Activated naive CD8-positive, alpha-beta T cell treated with anti-CD3 and anti-CD28 coated beads for 36 hours (primary cell): ENCODE measurements at regions not wholly inside any gene's neighbourhood (a gene's known extent, or its start where the extent isn't known, plus 50 kb on each side); places are given as distances from the start of the nearest gene placed in this dataset.
"Not testable (repeated sequence)": the region's sequence is repeated elsewhere in the genome, so short reads cannot be mapped to it uniquely, and the experiment has no call there.

Source experiments
- DNase-seq: peaks from one replicate; pipeline ENCODE4 v3.0.0; 2021
- H3K27ac Mint-ChIP-seq: one replicate; pipeline ENCODE4 v1.8.0; 2022; ENCODE audit warnings: mild to moderate bottlenecking, moderate library complexity, mixed read lengths
- H3K27me3 Mint-ChIP-seq: one replicate; pipeline ENCODE4 v1.8.0; 2022; ENCODE audit warnings: mild to moderate bottlenecking, mixed read lengths
- H3K36me3 Mint-ChIP-seq: one replicate; pipeline ENCODE4 v1.8.0; 2021; ENCODE audit warnings: mild to moderate bottlenecking, mixed read lengths
- H3K4me1 Mint-ChIP-seq: one replicate; pipeline ENCODE4 v1.8.0; 2021; ENCODE audit warnings: mixed read lengths
- H3K4me3 Mint-ChIP-seq: one replicate; pipeline ENCODE4 v1.8.0; 2022; ENCODE audit warnings: mild to moderate bottlenecking, moderate library complexity, mixed read lengths
- H3K9me3 Mint-ChIP-seq: one replicate; pipeline ENCODE4 v1.8.0; 2022; ENCODE audit warnings: mixed read lengths

DNA sequence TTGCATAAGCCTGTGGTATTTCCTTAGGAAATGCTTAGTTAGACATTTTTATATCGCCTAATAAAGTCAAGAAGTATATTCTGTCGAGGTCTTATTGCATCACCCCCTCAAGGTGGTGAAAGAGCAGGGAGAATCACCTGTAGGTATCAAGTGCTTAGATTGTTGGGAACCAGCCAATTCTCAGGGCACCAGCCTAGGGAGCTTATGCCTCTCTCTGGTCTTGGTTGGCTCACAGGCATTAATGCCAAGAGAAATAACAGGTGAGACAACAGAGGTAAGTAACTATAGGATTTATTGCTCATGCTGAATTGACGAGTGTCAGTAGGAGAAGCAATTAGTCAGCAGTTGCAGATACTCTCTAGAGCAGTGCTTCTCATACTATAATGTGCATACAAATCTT lies 663.3 kb upstream of the ZNF804A start:
- H3K4me3 Mint-ChIP-seq = no peak overlapping the region

DNA sequence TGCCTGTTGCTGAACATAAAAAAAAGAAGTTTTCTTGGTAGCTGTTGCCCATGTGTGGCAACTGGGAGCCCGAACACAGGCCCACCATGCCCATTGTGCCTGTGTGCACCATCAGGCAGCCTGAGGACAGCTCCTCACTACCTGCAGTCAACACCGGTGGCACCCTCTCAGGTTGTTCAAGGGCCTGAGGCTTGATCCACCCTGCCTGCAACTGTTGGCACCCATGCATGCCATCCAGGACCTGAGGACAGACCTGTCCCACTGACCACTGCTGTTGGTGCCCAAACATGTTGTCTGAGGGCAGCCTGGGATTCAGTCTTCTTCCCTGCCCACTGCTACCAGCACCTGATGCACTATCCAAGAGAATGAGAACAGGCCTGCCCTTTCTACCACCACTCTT lies 661.1 kb upstream of the ZNF804A start:
- DNase-seq = no peak
- H3K27ac Mint-ChIP-seq = no peak overlapping the region
- no peak overlapping the region for H3K4me3 Mint-ChIP-seq
- H3K9me3 Mint-ChIP-seq = peaks cover 18% of the 10 kb centered on the region
- no peaks in the 10 kb centered on the region for H3K4me1 Mint-ChIP-seq
- H3K36me3 Mint-ChIP-seq = no peaks in the 10 kb centered on the region
- no peaks in the 10 kb centered on the region for H3K27me3 Mint-ChIP-seq

More for the DNA sequence above, 663.3 kb upstream of the ZNF804A start:
- Mint-ChIP-seq H3K27ac (no peak overlapping the region), H3K36me3 (no peaks in the 10 kb centered on the region), H3K4me1 (no peaks in the 10 kb centered on the region), H3K27me3 (no peaks in the 10 kb centered on the region), H3K9me3 (peaks cover 14% of the 10 kb centered on the region)
- no peak for DNase-seq

DNA sequence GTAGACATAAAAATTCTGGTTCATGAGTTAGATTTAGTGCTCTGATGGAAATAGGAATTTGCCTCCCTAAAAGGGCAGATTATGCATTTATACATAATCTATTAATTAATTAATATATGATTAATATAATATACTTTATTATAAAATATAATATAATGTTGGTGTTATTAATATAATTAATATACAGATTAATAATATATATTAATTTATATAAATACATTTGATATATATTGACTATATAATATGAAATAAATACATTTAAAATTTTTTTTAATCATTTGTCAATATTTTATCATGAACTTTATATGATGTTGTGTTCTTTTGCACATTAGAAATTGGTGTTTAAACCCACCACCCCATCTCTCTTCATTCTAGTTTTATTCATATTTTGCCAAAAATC lies 652.1 kb upstream of the ZNF804A start:
- Mint-ChIP-seq H3K27me3 (no peaks in the 10 kb centered on the region), H3K27ac (no peak overlapping the region), H3K36me3 (no peaks in the 10 kb centered on the region), H3K4me1 (no peaks in the 10 kb centered on the region), H3K4me3 (no peak overlapping the region), H3K9me3 (peaks cover 6% of the 10 kb centered on the region)
- no peak for DNase-seq

DNA sequence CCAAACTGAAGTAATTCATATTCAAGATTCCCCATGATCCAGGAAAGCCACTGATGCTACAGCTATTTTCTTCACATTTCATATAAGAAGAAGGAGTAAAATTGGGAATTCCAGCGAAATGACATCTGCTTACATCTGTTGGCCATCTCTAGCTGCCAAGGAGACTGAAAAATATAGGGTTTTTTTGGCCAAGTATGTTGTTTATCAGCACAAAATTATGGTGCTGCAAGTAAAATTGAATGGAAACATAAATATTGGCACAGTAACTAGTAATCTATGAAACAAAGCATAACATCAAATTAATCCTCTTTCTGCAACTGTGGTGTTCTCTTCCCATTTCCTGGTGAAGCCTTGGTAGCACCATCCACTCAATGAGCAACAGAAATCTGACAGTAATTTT lies 649.5 kb upstream of the ZNF804A start:
- DNase-seq = no peak
- Mint-ChIP-seq H3K4me3 (no peak overlapping the region), H3K36me3 (no peaks in the 10 kb centered on the region), H3K27me3 (no peaks in the 10 kb centered on the region), H3K4me1 (no peaks in the 10 kb centered on the region), H3K27ac (no peak overlapping the region), H3K9me3 (peaks cover 2% of the 10 kb centered on the region)

DNA sequence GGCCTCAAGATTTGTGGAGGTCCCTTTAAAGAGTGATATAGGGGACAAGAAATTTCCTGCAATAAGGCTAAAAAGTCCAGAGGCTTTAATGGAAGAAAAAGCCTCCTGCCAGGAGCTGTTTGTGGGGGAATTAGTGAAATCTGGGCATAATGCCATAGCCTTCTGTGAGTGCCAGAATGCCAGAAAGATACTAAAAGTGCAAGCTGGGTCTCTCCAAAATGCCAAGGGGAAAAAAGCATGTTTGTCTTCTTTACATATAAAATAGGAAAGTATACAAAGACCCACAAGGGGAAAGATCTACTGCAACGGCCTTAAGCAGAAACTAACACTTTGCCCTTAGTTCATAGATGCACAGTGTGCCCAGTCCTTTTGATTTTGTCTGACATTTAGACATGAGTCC lies 647.7 kb upstream of the ZNF804A start:
- no peak overlapping the region for H3K4me3 Mint-ChIP-seq
- H3K27me3 Mint-ChIP-seq = no peaks in the 10 kb centered on the region
- H3K36me3 Mint-ChIP-seq = no peaks in the 10 kb centered on the region
- peaks cover 2% of the 10 kb centered on the region for H3K9me3 Mint-ChIP-seq
- H3K4me1 Mint-ChIP-seq = no peaks in the 10 kb centered on the region
- no peak overlapping the region for H3K27ac Mint-ChIP-seq
- DNase-seq = no peak

DNA sequence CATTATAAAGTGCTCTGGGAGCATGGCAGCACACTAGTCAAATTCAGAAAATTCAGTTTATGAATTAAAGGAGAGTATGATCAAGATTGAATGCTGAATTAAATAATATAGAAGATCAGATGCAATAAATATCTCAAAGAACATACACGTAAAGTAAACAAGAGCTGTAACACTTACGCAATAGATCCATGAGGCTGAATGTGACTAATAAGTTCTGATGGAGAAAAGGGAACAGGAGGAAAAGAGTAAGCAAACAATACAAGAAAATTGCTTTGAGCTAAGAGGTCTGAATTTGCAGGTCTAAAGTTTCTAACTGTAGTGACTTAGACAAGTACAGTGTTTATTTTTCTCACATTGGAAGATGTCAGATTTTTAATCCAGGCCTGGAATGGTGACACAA lies 646.7 kb upstream of the ZNF804A start:
- Mint-ChIP-seq H3K4me1 (no peaks in the 10 kb centered on the region), H3K27ac (no peak overlapping the region), H3K4me3 (no peak overlapping the region), H3K27me3 (no peaks in the 10 kb centered on the region), H3K36me3 (no peaks in the 10 kb centered on the region), H3K9me3 (peaks cover 2% of the 10 kb centered on the region)
- no peak for DNase-seq

DNA sequence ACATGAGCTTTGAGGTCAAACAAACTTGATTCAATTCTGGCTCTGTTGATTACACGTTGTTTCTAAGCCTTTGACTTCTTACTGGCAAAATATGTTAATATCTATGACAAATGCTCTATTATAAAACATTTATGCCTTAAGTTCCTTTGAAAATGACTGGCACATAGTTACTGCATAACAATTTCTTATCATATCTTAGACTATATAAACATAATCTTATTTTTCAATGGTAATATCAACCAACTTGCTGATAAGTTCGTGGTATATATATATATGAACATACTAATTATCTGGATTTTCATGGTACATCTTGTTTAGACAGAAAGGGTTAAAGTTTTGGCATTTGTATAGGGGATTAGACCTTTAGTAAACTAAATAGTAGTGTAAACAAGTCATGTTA lies 645.6 kb upstream of the ZNF804A start:
- no peak overlapping the region for H3K27ac Mint-ChIP-seq
- no peak for DNase-seq
- H3K9me3 Mint-ChIP-seq = peaks cover 2% of the 10 kb centered on the region
- no peaks in the 10 kb centered on the region for H3K4me1 Mint-ChIP-seq
- no peak overlapping the region for H3K4me3 Mint-ChIP-seq
- no peaks in the 10 kb centered on the region for H3K36me3 Mint-ChIP-seq
- no peaks in the 10 kb centered on the region for H3K27me3 Mint-ChIP-seq

DNA sequence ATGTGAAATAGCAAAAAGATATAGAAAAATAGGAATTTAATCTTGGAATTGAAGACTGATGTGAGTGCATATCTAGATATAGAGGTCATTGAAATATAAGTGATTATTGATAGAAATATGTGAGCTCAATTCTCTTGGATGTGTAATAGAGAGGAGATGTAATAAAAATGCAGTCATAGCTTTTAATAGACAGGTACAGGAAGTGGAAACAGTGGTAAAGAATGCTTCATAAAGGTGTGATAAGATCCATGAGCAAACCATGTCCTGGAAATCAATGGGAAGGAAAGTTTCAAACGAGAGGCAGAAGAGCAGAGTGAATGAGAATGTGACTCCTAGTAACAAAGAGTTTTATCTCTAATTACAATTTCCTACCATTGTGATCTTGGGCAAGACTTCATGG lies 634.7 kb upstream of the ZNF804A start:
- H3K4me3 Mint-ChIP-seq = no peak overlapping the region
- H3K36me3 Mint-ChIP-seq = no peaks in the 10 kb centered on the region
- no peak for DNase-seq
- no peaks in the 10 kb centered on the region for H3K27me3 Mint-ChIP-seq
- no peaks in the 10 kb centered on the region for H3K4me1 Mint-ChIP-seq
- H3K27ac Mint-ChIP-seq = no peak overlapping the region
- no peaks in the 10 kb centered on the region for H3K9me3 Mint-ChIP-seq

DNA sequence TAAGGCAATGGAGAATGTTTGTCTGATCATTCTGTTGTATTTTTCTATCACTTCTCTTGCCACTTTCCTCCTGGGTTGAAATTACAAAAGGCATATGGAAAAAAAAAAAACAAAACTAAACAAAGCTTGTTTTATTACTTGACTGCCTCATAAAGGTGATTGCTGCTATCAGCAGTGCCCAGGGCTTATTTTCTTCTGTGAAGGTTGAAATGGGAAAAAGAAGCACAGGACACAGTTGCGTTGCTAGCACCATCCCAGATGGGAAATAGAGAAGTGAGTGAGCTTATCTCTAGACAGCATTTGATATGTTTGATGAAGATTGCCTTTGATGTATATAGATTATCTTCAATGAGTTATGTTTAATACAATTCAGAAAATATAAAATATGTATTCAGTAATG lies 633.8 kb upstream of the ZNF804A start:
- H3K27me3 Mint-ChIP-seq = no peaks in the 10 kb centered on the region
- H3K36me3 Mint-ChIP-seq = no peaks in the 10 kb centered on the region
- no peaks in the 10 kb centered on the region for H3K4me1 Mint-ChIP-seq
- H3K27ac Mint-ChIP-seq = no peak overlapping the region
- no peak for DNase-seq
- H3K9me3 Mint-ChIP-seq = no peaks in the 10 kb centered on the region
- no peak overlapping the region for H3K4me3 Mint-ChIP-seq

DNA sequence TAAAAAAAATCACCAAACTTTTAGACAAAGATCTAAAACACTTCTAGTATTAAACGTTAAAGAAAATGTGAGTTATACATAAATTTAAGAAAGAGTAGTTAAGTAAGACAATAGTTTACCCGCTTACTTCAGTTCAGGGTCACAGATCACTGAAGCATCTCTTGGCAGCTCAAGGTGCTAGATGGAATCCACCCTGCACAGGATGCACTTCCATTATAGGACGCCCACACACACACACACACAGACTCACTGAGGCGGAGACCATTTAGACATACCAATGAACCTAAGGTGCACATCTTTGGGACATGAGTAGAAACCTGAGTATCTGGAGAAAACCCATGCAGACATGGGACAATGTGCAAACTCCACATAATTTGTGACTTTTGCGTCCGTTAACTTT lies 630.6 kb upstream of the ZNF804A start:
- Mint-ChIP-seq H3K4me3 (no peak overlapping the region), H3K27me3 (no peaks in the 10 kb centered on the region), H3K4me1 (no peaks in the 10 kb centered on the region), H3K27ac (no peak overlapping the region), H3K9me3 (no peaks in the 10 kb centered on the region), H3K36me3 (no peaks in the 10 kb centered on the region)
- no peak for DNase-seq

DNA sequence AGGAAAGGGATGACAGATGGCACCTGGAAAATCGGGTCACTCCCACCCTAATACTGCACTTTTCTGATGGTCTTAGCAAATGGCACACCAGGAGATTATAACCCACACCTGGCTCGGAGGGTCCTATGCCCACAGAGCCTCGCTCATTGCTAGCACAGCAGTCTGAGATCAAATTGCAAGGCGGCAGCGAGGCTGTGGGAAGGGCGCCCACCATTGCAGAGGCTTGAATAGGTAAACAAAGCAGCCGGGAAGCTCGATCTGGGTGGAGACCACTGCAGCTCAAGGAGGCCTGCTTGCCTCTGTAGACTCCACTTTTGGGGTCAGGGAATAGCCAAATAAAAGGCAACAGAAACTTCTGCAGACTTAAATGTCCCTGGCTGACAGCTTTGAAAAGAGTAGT lies 622.7 kb upstream of the ZNF804A start:
- H3K4me3 Mint-ChIP-seq, H3K27me3 Mint-ChIP-seq: not testable (repeated sequence)

DNA sequence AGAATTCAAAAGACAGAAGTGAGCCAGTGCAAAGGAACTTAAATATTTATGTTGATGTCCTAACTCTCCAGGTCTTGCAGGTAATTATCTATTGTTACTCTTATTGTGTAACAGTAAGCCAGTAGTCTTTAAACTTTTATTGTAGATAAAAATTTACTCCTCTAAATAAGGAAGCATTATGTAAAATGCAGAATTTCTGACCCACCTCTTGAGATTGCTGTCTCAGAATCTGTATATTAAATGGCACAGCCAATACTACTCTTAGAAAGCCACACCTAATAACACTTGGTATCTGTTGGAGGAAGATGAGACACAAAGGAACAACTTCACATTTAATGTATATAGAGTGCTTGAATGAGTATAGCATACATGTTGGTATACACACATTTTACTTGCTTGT lies 613.5 kb upstream of the ZNF804A start:
- Mint-ChIP-seq H3K9me3 (peaks cover 6% of the 10 kb centered on the region), H3K27ac (no peak overlapping the region), H3K27me3 (no peaks in the 10 kb centered on the region)

More for the DNA sequence above, 622.7 kb upstream of the ZNF804A start:
- not testable (repeated sequence) for H3K27ac Mint-ChIP-seq, H3K4me1 Mint-ChIP-seq, H3K36me3 Mint-ChIP-seq, DNase-seq, H3K9me3 Mint-ChIP-seq

DNA sequence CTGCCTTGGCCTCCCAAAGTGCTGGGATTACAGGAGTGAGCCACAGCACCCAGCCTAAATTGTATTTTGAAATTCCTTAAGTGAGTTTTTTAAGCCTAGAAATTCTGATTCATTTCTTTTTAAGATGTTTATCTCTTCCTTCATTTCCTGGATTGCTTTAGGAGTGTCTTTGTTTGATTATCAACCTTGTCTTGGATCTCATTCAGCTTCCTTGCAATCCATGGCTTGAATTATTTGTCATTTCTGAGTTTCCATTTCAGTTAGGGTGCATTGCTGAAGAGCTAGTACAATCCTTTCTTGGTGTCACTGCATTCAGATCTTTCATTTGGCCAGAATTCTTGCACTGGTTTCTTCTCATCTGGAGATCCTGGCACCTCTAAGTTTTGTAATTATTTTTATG lies 606.4 kb upstream of the ZNF804A start:
- Mint-ChIP-seq H3K27me3 (no peaks in the 10 kb centered on the region), H3K4me3 (no peak overlapping the region), H3K27ac (no peak overlapping the region), H3K9me3 (peaks cover 4% of the 10 kb centered on the region), H3K4me1 (no peaks in the 10 kb centered on the region), H3K36me3 (no peaks in the 10 kb centered on the region)
- no peak for DNase-seq

More for the DNA sequence above, 613.5 kb upstream of the ZNF804A start:
- no peaks in the 10 kb centered on the region for H3K4me1 Mint-ChIP-seq
- H3K4me3 Mint-ChIP-seq = no peak overlapping the region
- no peak for DNase-seq
- no peaks in the 10 kb centered on the region for H3K36me3 Mint-ChIP-seq

DNA sequence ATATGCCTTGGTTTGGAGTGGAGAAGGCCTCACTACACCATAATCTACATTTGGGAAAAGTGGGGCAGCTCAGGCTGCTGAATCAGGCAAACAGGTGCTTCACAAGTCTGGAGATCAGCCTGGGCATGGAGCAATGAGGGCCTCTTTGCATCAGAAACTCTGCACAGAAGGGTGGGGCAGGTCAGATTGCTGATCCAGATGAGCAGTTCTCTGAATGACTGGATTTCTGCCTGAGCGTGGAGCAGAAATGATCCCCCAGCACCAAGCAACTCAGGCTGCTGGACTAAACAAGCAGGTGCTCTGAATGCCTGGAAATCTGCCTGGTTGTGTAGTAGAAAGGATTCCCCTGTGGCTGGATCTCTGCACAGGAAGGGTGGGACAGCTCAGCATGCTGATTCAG lies 605.3 kb upstream of the ZNF804A start:
- Mint-ChIP-seq H3K27me3 (no peaks in the 10 kb centered on the region), H3K9me3 (peaks cover 4% of the 10 kb centered on the region), H3K36me3 (no peaks in the 10 kb centered on the region), H3K27ac (no peak overlapping the region), H3K4me1 (no peaks in the 10 kb centered on the region), H3K4me3 (no peak overlapping the region)
- no peak for DNase-seq

DNA sequence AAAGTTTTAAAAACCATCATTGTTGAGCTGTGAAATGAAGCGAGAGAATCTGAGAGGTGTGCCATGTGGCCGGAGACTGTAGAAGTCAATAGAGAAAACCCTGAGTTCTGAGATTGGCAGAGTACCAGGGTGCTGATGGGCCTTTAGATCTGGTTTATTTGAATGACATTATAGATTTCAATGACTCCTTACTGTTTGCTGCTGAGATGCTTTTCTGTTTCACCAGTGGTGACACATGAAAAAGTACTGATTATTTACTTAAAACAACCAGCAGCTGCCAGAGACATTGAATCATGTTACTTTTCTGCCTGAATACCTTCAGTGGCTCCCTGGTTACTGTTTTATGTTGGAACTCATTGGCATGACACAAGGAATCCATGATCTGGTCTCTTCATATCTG lies 602.7 kb upstream of the ZNF804A start:
- H3K4me3 Mint-ChIP-seq = no peak overlapping the region
- H3K27me3 Mint-ChIP-seq = no peaks in the 10 kb centered on the region
- no peaks in the 10 kb centered on the region for H3K4me1 Mint-ChIP-seq
- DNase-seq = no peak
- H3K9me3 Mint-ChIP-seq = no peaks in the 10 kb centered on the region
- H3K36me3 Mint-ChIP-seq = no peaks in the 10 kb centered on the region
- no peak overlapping the region for H3K27ac Mint-ChIP-seq

DNA sequence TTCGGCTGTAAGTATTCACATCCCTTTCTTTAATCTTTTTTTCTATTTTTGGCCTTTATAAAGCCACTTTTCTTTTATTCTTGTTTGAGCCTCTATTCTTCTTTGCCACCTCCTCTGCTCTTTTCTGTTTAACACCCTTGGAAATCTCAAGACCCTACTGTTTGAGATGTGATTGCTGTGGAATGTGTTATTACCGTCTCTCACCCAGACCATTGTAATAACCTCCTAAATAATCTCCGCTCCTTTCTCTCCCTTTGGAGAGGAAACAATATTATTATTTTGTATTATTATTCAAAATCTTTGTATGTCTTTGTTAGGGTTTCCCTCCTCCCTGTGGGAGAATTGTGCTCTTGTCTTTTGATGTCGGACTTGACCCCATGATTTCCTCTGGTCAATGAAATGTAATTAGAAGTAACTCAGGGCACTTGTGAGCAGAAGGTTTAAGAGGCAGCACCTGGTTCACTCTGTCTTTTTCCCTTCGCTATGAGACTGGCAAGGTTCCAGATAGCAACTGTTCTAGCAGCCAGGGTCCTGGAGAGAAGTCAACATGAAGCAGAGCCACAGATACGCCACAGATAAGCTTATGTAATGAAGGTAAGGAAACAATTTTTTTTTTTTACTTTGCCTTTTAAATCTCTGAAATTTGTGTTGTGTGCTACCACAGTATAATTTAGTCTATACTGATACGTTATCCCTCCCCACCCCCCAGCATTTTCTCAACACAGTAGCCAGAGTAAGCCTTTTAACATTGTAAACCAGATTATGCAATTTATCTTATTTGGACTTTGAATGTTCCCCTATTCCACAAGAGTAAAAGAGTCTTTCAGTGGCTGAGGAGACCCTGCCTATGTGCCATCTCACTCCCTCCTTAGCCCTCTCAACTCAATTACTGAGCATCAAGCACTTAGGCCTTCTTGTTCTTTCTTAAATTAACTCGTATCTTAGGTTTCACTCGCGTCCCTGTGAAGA lies 601.2 kb upstream of the ZNF804A start:
- H3K36me3 Mint-ChIP-seq = no peaks in the 10 kb centered on the region
- no peaks in the 10 kb centered on the region for H3K27me3 Mint-ChIP-seq
- H3K4me1 Mint-ChIP-seq = no peaks in the 10 kb centered on the region
- H3K9me3 Mint-ChIP-seq = no peaks in the 10 kb centered on the region
- no peak overlapping the region for H3K27ac Mint-ChIP-seq
- DNase-seq = no peak
- H3K4me3 Mint-ChIP-seq = no peak overlapping the region
